LoVo (cell line): ENCODE measurements at regions not wholly inside any gene's neighbourhood (a gene's known extent, or its start where the extent isn't known, plus 50 kb on each side); places are given as distances from the start of the nearest gene placed in this dataset.

ENCODE experiments used
- DNase-seq: peaks from one replicate; pipeline ENCODE4 v3.0.0-alpha.2; 2016; ENCODE audit warnings: low spot score

DNA sequence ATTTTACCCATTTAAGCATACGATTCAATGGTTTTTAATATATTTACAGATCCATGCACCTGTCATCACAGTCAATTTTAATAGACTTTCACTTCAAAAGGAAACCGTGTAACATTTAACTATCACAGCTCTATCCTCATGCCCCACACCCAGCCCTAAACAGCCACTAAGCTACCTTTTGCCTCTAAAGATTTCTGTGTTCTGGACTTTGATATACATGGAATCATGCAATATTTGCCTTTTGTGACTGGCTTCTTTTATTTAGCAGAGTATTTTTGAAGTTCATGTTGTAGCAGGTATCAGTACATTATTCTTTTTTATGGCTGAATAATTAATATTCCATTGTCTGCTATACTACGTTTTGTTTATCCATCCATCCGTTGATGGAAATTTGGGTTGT lies 50.3 kb upstream of the STX16 start:
- no peak for DNase-seq

DNA sequence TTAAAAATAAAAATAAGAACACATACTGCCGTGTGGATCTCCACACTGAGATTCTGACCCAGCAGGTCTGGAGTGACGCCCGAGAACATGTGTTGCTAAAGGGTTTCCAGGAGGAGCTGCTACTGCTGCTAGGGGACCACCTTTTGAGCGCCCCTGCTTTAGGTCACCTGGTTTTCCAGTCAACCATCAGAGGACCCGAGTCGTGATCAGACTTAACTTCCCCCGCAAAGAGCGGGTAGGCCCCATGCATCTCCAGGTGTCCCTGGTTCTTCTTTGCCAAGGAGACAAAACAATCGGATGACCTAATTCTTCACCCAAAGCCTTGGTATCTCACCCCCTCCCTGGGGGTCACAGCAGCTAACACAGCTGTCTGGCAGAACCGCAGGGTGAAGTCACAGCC lies 51.1 kb upstream of the STX16 start:
- DNase-seq = no peak

DNA sequence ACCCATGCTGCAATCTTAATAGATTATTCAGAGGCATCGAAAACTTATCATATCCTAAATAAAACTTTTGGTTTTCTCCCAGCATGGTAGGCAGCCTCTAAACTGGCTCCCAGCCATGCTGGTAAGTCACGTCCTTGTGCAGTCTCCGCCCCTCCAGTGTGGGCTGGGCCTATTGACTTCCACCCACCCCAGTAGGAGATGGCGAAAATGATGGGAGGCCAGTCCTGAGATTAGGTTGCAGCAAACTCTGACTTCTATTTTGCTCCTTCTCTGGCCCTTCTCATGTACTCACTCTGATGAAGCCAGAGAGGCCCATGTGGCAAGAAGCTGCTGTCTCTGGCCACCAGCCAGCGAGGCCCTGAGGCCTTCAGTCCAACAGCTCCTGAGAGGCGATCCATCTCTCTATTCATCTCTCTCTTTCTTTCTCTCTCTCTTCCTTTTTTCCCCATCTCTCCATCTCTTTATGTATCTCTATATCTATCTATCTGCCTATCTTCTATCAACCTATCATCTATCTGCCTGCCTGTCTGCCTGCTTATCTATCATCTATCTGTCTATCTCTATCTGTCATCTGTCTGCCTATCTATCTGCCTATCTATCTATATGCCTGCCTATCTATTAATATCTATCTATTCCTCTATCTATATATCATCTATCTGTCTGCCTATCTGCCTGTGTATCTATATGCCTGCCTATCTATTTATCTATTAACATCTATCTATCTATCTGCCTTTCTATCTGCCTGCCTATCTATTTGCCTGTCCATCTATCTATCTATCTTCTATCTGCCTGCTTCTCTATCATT lies 52.7 kb upstream of the STX16 start:
- no peak for DNase-seq

DNA sequence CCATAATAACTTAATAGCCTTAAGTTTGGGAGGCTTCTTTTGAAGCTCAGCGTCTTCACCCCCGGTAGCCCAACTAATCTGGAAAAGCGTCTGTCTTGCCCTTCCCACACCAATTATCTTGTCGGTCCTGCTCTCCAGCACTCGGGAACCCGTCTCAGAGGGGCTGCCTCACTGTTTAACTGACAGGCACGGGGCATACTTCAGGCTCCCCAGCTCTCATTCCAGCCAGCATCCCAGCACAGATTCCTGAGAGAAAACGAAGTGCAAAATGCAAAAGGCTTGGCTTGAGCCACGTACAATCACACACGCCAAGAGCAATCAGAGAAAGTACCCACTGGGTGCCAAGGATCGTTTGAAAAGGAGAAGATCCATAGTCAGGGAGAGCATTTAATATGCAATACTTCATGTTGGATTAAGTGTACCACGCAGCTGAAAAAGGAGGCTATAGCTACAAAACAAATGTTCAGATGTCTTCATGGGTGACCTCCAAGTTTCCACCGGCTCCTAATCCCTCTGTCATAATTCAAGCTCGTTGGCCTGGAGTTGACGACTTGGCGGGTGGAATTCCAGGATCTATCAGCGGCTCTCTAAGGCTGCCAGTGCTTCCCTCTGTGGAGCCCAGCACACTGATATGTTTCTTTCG lies 53.7 kb upstream of the STX16 start:
- DNase-seq = no peak

DNA sequence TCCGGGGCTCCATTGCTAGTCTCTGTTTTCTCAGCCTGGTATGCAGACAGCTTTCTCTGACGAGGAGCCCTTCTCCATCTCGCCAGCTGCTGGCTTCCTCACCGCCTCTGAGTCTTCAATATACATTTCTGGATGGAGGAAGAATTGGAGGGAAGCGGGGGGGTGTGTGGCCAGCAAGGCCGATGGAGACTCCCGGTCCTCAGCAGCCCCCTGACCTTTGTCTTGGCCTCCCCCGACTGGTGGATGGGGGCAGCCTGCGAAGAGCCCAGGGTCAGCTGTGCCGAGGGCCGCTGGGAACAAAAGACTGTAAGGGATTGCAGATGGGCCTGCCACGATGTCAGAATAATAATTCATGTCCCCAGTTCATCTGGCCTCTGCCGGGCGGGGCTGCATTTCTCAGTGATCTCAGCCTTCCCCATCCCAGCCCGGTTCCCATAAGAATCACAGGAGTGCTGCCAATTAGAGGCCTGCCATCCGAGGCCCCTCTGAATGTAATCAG lies 54.3 kb upstream of the STX16 start:
- no peak for DNase-seq

DNA sequence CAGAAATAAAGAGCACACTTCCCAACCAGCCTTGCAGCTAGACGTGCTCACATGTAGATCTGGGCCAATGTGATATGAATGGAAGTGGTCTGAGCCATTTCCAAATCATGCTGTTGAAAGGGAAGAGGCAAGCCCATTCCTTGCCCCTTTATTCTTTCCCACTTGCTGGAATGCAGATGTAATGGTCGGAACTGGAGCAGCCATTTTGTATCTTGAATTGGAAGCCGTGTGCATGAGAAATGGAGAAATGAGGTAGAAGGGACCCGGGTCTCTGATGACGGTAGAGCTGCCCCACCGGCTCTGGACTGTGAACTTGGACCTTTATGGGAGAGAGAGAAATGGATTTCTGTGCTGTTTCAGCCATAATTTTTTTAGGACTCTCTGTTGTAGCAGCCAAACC lies 54.8 kb upstream of the STX16 start:
- DNase-seq = no peak

DNA sequence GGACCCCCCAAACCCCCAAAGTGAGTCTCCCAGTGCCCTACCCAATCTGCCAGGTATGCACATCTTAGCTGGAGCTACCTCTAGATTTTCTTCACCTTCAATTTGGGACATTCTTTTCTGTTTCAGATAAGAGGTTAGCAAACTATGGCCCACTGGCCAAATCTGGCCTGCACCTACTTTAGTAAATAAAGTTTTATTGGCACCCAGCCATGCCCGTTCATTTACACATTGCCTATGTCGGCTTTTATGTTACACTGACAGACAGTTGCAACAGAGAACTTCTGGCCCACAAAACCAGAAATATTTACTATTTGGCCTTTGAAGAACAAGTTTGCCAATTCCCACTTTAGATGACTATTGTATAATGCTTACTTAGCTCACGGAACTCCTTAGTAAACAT lies 55.9 kb upstream of the STX16 start:
- DNase-seq = no peak

DNA sequence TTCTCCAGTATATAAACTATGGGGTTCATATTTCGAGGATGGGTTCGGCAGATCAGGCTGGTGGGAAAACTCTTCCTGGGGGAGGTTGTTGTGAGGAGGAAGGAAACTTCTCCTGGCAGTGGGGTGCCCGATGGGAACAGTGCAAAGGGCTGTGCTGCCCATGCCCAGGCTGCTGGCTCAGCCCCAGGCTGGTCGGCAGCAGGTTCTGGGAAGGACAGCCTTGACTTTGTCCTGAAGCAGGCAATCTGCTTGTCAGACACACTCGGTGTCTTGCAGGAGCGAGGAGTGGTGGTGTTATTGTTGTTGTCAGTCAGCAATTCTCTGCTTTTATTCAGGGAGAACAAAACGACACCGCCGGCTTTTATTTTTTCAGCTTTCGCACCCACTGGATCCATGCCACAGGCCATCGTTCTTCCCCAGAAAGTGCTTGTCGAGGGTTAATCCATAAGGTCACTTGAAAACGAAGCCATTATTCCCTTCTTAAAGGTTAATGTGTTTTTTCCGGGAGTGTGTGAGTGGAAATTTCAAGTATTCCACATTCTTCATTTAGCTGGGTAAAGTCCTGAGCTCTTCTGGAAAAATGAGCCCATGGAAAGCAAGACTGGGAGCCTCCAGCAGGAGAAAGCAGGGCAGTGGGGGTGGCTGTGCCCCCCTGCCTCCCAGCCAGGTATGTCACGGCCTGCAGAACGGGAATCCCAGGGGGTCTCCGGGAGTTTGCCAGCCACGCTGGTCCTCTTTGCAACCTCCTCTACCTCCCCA lies 57.0 kb upstream of the STX16 start:
- no peak for DNase-seq

DNA sequence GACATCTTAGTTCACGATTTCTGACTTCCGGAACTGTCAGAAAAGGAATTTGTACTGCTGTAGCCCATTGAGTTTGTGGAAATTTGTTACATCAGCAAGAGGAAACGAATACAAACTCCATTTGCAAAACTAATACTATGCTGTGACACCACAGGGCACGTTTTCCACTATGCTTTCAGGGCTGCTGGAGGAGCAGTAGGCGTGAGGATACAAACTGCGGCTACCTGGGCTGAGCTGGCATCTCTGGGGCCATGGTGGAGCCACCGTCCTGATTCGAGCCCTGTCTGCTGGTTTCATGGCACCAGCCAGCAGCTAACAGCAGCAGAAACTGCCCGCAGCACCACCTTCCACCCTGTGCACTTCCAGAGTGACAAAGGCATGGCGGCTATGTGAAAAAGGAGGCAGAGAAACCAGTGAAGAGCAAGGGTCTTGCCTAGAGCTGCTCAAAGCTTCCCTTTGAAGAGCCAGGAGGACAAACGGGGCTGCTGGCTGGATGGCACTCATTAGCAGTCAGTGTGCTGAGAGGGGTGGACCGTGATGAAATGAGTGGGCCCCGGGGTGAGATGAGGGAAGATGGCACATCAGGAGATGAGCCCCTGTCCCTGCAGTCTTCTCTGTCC lies 58.9 kb upstream of the STX16 start:
- DNase-seq = no peak

DNA sequence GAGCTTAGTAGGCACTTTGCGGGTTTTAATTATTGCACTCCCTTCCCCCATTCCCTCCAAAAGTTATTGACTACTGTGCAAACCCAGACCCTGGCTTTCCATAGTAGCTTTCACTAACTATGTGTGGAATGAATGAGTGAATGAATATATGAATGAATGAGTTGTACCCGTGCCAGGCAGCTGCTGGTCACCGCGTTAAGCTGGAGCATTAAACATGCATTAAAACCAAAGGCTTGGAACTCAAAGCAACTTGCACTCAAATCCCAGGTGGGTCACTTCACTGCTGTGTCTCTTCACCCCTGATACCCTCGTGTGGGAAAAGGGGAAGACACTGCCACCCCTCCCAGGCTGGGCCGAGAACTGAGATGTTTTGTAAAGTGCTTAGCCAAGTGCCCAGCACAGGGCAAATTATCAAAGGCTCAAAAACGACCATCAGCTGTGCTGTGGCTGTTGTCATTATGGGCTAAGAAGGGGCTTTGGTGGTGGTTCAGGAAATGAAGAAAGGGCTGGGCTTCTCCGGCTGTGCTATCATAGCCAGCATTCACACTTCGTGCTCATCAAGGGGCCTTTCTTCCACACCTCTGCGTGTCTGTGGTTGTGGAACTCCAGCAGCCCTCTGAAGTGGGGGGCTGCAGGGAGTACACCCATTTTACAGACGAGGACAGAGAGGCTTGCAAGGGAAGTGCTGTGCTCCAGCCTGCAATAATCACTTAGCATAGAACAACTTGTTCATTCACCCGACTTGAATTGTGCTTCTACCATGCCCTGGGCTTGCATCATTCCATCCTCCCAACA lies 60.2 kb upstream of the STX16 start:
- DNase-seq = no peak

DNA sequence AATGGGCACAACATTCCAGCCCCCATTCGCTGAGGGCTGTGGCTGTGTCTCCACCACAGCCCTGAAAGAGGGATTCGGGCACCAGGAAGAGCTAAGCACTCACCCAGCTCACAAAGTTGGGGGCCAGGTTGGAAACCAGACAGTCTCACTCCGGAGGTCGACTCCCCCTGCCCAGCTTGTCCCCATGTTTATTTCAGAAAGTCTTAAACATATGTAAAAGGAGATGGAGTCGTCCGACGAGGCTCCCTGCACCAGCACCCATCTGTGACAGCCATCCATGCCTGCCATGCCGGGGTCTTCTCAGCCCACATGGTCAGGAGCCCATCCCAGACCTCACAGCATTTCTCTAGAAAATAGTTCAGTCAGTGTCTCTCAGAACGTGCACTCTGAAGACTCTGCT lies 63.6 kb upstream of the STX16 start:
- no peak for DNase-seq

DNA sequence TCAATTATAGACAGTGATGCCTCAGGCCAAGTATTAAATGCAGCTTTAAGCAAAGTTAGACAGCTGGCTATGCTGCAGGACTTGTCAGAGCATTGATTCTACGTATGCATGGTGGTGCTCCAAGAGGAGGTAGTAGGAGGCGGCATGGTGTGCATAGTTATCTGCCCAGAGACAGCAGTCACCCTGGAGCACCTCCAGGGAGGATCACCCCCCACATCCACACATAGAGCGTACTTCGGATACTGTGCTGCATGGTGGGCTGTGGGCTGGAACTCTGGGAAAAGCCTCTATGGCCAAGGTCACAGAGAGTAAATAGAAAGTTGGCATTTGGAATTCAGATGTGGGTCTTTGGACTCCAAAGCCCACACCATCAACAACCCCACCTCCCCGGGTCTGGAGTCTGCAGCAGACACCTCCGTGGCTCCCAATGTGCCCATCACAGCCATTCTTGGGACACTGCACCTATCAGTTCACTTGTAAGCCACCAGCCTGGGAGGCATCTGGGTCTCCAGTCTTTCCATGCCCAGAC lies 64.5 kb upstream of the STX16 start:
- no peak for DNase-seq

DNA sequence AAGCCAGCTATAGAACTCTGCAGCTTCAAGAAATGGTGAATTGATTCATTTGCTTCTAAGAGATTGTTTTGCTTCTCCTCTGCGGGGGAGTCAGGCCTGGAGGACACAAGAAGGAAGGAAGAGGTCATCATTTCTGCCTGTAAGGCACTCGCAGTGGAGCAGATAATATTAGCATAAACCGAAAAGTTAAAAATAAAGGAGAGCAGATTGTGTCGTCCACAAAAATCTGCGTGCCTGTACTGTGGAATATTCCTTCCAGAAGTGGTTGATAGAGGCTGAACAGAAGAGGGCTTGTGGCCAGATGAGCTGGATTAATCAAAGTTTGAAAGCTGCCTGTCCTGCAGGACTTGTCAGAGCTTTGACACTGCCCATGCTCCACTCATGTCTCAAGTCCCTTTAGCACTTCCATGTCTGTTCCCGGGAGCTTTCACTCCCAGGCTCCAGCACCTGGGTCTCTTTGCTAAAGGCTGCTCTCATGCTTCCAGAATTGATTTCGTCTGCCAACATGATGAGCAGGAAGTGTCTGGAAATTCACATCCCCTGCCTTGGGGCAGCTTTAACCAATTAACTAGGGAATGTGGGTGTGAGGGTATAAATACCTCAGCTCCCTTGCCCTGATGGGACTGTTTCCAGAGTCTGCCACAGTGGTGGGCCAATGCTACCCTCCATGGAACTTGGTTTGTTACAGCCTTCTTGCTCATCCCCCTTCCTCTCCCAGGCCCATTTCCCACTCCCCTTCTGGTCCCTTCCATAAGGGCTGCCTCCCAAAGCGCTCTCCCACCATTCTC lies 65.1 kb upstream of the STX16 start:
- no peak for DNase-seq

DNA sequence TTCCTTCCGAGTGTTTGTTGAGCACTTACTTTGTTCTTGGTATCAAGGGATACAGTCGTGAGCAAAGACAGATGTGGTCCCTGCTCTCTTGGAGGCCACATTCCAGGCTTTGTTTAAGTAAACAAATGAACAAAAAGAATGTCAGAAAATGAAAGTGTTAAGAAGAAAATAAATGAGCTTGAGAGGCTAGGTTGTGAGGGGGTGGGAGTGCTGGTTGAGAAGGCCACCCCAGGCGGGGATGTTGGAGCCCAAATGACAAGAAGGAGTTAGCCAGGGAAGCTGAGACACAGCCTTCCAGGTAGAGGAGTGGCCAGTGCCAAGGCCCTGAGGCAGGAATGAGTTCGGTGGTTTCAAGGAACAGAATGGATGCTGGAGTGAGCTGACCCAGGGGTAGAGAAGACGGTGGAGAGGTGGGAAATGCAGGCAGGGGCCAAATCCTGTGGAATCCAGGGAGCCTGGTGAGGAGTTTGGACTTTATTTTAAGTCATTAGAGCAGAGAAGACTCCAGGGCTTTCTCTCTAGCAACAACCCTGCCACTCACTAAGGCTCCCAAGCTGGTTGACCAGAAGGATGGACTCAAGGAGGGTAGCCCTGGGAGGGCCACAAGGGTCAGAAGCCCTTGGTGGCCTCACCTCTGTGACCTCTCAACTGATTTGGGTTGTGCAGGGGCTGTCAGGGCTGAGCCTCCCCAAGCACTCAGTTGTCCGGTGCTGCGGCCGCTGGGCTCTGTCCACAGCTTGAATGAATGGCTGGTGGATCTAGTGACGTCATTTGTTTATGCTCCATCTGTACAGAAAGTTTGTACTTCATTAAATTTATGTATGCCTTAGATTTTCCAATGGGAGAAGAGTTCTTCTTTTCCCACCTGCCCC lies 66.0 kb upstream of the STX16 start:
- no peak for DNase-seq

DNA sequence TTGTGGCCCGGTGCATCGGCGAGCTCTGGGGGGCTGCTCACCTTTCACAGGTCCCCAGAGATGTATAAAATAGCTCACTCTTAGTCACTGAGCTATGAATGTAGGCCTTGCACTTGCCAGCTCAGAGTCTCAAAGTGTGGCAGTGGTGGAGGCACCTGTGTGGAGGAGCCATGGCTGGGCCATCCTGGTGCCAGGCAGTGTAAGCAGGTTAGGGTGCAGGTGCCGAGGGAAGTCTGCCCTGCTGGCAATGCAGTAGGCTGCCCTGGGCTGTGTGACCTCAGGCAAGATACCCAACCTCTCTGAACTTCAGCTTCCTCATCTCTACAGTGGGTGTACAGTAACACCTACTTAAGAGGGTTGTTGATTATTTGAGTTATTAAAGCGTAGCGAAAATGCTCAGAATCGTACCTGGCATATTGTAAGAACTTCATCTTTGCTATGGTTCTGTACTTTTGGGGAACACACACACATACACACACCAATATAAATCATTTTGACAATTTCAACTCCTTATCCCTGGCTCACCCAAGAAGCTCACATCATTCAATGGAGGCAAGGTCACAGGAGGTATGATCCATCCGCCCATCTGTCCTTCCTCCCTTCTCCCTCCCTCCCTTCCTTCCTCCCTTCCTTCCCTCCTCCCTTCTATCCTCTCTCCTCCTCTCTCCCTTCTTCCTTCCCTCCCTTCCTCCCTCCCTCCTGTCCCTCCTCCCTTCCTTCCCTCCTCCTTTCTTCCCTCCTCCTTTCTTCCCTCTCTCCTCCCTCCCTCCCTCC lies 66.8 kb upstream of the STX16 start:
- DNase-seq = no peak

DNA sequence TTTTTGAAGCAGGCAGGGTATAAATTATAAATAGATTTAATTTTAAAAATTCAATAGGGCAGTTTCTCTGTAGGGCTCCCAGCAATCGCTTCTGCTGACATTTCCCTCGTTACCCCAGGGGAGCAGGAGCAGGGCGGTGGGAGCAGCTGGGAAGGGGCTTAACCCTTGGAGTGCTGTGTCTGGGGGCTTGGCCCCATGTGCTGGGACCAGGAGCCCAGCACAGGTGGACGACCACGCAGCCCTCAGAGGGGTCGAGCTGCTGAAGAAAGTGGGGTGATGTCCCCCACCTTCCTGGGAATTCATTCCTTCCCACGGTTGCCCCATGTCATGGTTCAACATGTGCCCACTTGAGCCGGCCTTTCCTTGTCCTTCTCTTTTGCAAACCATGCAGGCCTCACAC lies 67.5 kb upstream of the STX16 start:
- DNase-seq = no peak

DNA sequence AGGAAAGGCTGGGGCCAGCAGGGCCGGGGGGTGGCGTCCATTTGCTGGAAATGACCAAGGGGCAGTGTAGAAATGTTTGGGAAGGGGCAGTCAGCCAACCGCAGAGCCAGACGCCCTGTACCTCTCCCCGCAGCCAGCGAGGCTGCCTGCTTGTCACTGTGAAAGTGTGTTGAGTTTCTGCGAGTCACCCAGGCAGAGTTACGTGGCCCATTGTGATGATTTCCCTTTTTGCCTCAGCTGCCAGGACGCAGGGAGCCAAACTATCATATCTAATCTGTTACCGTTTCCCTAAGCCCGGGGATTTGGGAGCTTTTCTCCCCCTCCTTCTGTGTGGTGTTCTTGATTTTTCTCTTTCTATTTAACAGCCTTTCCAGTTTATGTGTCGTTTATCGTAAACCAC lies 67.9 kb upstream of the STX16 start:
- DNase-seq = no peak

DNA sequence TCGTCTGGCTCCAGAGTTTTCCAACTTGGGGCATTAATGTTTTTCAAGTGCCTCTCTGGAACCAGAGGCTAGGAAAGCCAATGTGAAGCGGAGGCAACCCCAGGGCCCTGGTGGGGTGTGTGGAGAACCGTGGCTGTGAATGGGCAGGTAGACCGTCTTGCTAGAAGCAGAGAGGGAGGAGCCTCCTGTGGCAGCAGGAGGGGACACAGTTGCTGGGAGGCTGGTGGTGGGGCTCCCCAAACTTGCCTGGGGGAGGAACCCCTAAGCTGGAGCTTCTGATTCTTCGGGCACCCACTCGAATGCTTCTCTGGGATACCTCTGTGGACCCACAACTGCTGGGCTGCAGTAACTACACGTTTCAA lies 65.3 kb upstream of the APCDD1L start:
- no peak for DNase-seq
